GM18517 (cell line): ENCODE measurements at regions not wholly inside any gene's neighbourhood (a gene's known extent, or its start where the extent isn't known, plus 50 kb on each side); places are given as distances from the start of the nearest gene placed in this dataset.
A peak's percentile ranks its signal among the peaks of the same experiment; 100 is the strongest.
"Not testable (repeated sequence)": the region's sequence is repeated elsewhere in the genome, so short reads cannot be mapped to it uniquely, and the experiment has no call there.

Experiments used
- ATAC-seq: cut with Tn5 transposase; IDR thresholded peaks from one replicate; pipeline ENCODE4 v1.9.1; 2021; ENCODE audit warnings: mild to moderate bottlenecking, moderate library complexity; ENCODE audit not compliant: unreplicated experiment

- ATAC-seq, result no peak
These were observed 173.7 kb downstream of the AKR1D1 start for GRCh38 chr7:138249975-138250374.

DNA sequence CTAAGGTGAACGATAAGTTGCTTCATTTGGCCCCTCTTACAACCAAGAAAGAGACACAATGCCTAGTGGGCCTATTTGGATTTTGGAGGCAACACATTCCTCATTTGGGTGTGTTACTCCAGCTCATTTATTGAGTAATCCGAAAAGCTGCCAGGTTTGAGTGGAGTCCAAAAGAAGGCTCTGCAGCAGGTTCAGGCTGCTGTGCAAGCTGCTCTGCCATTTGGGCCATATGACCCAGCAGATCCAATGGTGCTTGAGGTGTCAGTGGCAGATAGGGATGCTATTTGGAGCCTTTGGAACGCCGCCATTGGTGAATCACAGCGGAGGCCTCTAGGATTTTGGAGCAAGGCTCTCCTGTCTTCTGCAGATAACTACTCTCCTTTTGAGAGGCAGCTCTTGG is 176.4 kb downstream of the AKR1D1 start:
- not testable (repeated sequence) for ATAC-seq

- no peak for ATAC-seq
These were observed 178.2 kb downstream of the AKR1D1 start for GRCh38 chr7:138254444-138254843.

GRCh38 chr7:138257459-138258196 is 181.4 kb downstream of the AKR1D1 start:
- no peak for ATAC-seq

DNA sequence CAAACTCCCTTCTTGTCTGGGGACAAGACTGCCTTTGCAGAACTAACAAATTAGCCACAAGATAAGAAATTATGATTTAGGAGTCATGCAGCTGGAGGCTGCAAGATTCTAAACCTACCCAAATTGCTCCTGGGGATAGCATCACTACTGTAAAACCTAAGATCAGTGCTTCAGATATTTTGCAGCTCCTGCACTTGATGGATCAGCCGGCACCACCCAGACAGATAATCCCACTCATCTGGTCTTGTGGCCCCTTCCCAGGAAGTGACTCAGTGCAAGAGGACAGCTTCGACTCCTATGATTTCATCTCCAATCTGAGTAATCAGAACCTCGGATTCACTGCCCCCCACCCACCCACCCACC is 181.9 kb downstream of the AKR1D1 start:
- no peak for ATAC-seq

DNA sequence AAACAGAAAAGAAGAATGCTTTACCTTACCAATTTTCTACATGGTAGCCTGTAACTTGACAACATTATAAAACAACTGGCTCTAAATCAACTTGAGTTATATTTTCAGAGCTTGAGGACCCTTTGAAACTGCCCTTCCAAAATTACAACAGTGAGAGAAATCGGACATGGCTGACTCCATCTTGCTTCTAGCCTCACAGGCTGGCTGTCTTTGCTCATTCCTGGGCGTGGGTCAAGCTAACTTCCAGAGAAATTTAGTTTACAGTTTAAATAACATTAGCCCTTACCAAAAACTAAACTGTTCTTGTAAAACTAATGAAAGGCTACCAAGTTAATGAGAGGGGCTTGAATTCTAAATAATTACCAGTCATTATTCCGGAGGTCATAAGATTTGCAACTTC is 183.4 kb downstream of the AKR1D1 start:
- ATAC-seq, result no peak

DNA sequence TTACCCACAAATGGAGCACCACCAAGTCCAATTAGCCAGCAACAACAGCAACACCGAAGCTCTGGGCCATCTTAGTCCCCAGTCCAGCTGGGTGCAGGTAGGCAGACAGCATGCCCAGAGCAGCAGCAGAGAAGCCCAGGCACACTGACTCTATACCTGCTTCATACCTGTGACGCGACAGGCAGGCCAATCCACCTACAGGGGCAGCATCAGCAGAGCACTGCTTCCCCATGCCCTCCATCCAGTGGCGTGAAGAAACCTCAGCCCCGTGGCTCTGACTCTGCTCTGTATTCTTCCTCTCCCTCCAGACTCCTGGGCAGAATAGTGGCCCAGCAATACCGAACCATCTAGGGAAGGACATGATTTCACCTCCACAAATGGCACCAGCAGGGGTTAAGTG is 191.7 kb downstream of the AKR1D1 start:
- ATAC-seq, result no peak

- ATAC-seq, result no peak
These were observed 183.2 kb upstream of the TRIM24 start for GRCh38 chr7:138276891-138277290.

GRCh38 chr7:138278601-138279000 is 181.5 kb upstream of the TRIM24 start:
- no peak for ATAC-seq

GRCh38 chr7:138282997-138283396 is 177.1 kb upstream of the TRIM24 start:
- no peak for ATAC-seq

- ATAC-seq, result no peak
These were observed 174.9 kb upstream of the TRIM24 start for GRCh38 chr7:138285129-138285528.

- no peak for ATAC-seq
These were observed 173.2 kb upstream of the TRIM24 start for GRCh38 chr7:138286846-138287245.

- ATAC-seq, result no peak
These were observed 172.5 kb upstream of the TRIM24 start for GRCh38 chr7:138287549-138287948.

- ATAC-seq, result no peak
These were observed 171.0 kb upstream of the TRIM24 start for GRCh38 chr7:138289082-138289481.

DNA sequence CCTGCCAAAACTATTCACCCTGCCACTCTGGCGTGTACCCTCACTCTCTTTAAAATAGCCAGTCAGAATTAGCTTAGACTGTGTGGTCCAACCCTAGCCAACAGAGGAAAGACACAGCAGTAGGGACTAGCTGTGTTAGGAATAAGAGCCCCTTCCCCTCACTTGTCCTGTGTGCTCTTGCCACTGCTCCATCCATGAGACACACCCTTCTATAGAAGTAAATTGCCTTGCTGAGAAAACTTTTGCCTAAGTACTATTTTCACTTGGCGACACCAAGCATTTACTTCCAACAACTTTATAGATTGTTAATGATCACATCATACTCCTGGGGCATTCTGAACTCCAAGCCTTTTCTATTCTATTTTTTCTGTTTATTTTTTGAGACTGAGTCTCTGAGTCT is 170.2 kb upstream of the TRIM24 start:
- no peak for ATAC-seq

GRCh38 chr7:138292951-138293350 is 167.1 kb upstream of the TRIM24 start:
- no peak for ATAC-seq

DNA sequence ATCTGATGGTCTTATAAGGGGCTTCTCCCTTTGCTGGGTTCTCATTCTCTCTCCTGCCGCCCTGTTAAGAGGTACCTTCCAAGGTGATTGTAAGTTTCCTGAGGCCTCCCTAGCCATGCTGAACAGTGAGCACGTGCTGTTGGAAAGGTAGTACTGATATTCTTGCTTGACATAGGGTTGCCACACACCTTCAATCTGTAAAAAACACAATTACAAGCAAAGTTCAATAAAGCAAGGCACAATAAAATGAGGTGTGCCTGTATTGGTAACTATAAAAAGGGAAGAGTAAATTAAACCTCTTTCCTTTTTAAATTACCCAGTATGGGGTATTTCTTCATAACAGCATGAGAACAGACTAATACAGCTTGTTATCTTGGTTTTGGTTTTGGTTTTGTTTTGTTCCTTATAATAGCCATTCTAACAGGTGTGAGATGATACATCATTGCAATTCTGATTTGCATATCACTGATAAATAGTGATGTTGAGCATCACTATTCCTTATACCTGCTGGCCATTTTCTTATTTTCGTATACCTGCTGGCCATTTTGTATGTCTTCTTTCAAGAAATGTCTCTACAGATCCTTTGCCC is 164.9 kb upstream of the TRIM24 start:
- ATAC-seq, result peak; percentile 91

DNA sequence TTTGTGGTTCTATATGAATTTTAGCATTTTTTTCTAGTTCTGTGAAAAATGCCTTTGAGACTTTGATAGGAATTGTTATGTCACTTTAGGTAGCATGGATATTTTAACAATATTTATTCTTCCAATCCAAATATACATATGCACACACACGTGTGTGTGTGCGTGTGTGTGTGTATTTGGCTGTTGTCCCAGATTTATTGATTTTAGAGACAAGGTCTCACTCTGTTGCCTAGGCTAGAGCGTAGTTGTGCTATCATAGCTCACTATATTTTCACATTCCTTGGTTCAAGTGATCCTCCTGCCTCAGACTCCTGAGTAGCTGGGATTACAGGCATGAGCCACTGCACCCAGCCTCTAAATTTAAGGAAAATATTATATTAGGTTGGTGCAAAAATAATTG is 162.5 kb upstream of the TRIM24 start:
- no peak for ATAC-seq

DNA sequence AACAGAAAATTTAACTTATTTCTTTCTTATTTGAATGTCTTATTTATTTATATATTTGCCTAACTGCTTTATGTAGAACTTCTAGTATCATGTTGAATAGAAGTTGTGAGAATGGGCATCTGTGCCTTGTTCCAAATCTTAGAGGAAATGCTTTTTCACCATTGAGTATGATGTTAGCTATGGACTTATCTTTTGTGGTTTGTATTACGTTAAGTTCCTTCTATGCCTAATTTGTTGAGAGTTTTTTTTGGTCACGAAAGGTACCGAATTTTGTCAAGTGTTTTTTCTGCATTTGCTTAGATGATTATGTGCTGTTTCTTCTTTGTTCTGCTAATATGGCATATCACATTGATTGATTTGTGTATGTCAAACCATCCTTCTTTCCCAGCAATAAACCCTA is 161.0 kb upstream of the TRIM24 start:
- no peak for ATAC-seq

GRCh38 chr7:138303230-138304070 is 156.6 kb upstream of the TRIM24 start:
- no peak for ATAC-seq

- no peak for ATAC-seq
These were observed 156.1 kb upstream of the TRIM24 start for GRCh38 chr7:138304071-138304320.

DNA sequence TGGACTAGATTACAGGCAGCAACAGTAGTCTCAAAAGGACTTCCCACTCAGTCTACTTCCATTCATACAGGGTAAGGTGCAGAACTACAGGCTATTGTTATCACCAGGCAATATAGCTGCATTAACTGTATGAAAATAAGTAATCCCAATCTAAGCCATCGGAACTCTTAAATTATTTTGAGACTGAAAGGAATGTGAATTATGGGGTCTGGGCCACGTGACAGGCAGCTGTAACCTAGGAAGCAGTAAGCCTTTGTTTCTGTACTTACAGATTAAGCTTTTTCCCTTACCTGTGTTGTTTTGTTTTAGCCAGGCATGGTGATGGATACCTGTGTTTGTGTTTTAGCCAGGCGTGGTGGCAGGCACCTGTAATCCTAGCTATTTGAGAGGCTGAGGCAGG is 152.4 kb upstream of the TRIM24 start:
- no peak for ATAC-seq
